Heart left ventricle (tissue), 16 donors: ENCODE measurements at regions not wholly inside any gene's neighbourhood (a gene's known extent, or its start where the extent isn't known, plus 50 kb on each side); places are given as distances from the start of the nearest gene placed in this dataset.

Experiments used
- ATAC-seq, 4 donors: fragments of 200-7000 bp; cut with Tn5 transposase; one replicate each; pipeline ENCODE4 v1.9.1; 2020 to 2022; ENCODE audit warnings: moderate library complexity in 4 of 4, mild to moderate bottlenecking in 3 of 4, moderate number of reproducible peaks in 1 of 4
- DNase-seq, 5 donors: peaks; one replicate each; pipeline ENCODE4 v3.0.0-alpha.2; 2020
- H3K27ac ChIP-seq, 12 donors: fragments of 200-600 bp; sonication (generic) in 4 of 12; one replicate each; pipeline versions ENCODE4 v1.5.0 to v1.8.0; 2016 to 2022; ENCODE audit warnings: mild to moderate bottlenecking in 2 of 12
- H3K27me3 ChIP-seq, 9 donors: fragments of 200-600 bp; sonication (generic) in 2 of 9; one replicate each; pipeline versions ENCODE4 v1.5.1 to v1.8.0; 2016 to 2022; ENCODE audit warnings: mild to moderate bottlenecking in 3 of 9
- H3K36me3 ChIP-seq, 9 donors: fragments of 200-600 bp; sonication (generic) in 2 of 9; one replicate each; pipeline versions ENCODE4 v1.5.0 to v1.8.0; 2018 to 2022; ENCODE audit warnings: mild to moderate bottlenecking in 2 of 9
- H3K4me1 ChIP-seq, 12 donors: fragments of 200-600 bp; sonication (generic) in 4 of 12; one replicate each; pipeline versions ENCODE4 v1.5.0 to v1.8.0; 2016 to 2022; ENCODE audit warnings: mild to moderate bottlenecking in 3 of 12
- H3K4me3 ChIP-seq, 12 donors: fragments of 200-600 bp; sonication (generic) in 4 of 12; one replicate each; pipeline versions ENCODE4 v1.5.0 to v1.8.0; 2017 to 2022; ENCODE audit warnings: mild to moderate bottlenecking in 9 of 12, moderate library complexity in 4 of 12
- H3K9me3 ChIP-seq, 12 donors: fragments of 200-600 bp; sonication (generic) in 4 of 12; one replicate each; pipeline versions ENCODE4 v1.5.0 to v1.8.0; 2016 to 2022; ENCODE audit warnings: mild to moderate bottlenecking in 1 of 12
- CTCF ChIP-seq, 12 donors: fragments of 200-600 bp; sonication (generic) in 4 of 12; IDR thresholded peaks; one replicate each; pipeline versions ENCODE4 v1.5.0 to v1.8.0; 2018 to 2022; ENCODE audit warnings: antibody characterized with exemption in 12 of 12, mild to moderate bottlenecking in 5 of 12
- POLR2A ChIP-seq, 2 donors: fragments of 450-650 bp; IDR thresholded peaks; one replicate each; pipeline ENCODE4 v1.6.1; 2017; ENCODE audit warnings: antibody characterized with exemption in 2 of 2, mild to moderate bottlenecking in 2 of 2, moderate library complexity in 2 of 2
- WGBS, 4 donors: extraction: QIAGEN DNeasy Blood & Tissue Kit in 2 of 4; methylation state at CpG; one replicate each; pipeline versions ENCODE4 v1.1.5 to v1.1.7; 2013 to 2018; 5-methylcytosine and 5-hydroxymethylcytosine counted together
- intact Hi-C, 10 donors: fragments of 100-400 bp; cut with DNase I; formaldehyde crosslinking; loops; one replicate each; pipeline versions ENCODE4 v1.11.1 to v1.14.2; 2022
- donor health status: ischemic (EF 13 %, LVEDD 7.1; RV severe dilation, severe dysfunction).
- donor health status: healthy with polysubstance abuse.
- donor health status: DM: no; HTN: yes; CAD: no.
- donor health status: DM: no; HTN: no; CAD: no.
- donor health status: ischemic (EF 25% LVEDD 6.9; RV normal size, moderate dysfunction).
- donor health status: ischemic (EF 25% LVEDD 5.7; RV mildly dilated, moderate dysfunction).
- donor health status: healthy.
- donor health status: DM: yes; HTN: yes; CAD: no.
- donor health status: ischemic (EF 35%, LVEDD 5.7; RV mildly dilated, moderate dysfunction).
- donor health status: nonischemic (EF 11% LVEDD 7.7; RV severe dilation, severe dysfunction).
- donor health status: DM: yes; HTN: yes; CAD: no.
- donor health status: PGD.
- donor health status: ischemic (EF 29% LVEDD 5.4; RV normal size, mild dysfunction).
- donor health status: nonischemic (EF 23%, LVEDD 6.1; RV moderate dilation, normal function).

- no peaks in the 10 kb centered on the region for H3K36me3 ChIP-seq
- peaks cover 0 to 13% (median 0%) of the 10 kb centered on the region in 9 donors for H3K27me3 ChIP-seq
- intact Hi-C loops = no loop called here
- H3K27ac ChIP-seq = no peak overlapping the region
- ATAC-seq = no peak
- H3K4me1 ChIP-seq = no peaks in the 10 kb centered on the region
- 66 to 73% (median 69%) methylated on average over 8 of the region's 8 CpGs for WGBS, 4 donors
- H3K4me3 ChIP-seq = no peak overlapping the region
- DNase-seq = no peak
- TF ChIP-seq POLR2A (IDR thresholded peaks at IDR 0.05) (no peak), CTCF (IDR thresholded peaks at IDR 0.05) (no peak)
- no peaks in the 10 kb centered on the region for H3K9me3 ChIP-seq
Observed at GRCh38 chr14:98185036-98185435, 1087.0 kb downstream of the BCL11B start.

GRCh38 chr14:98186140-98186539 is 1085.9 kb downstream of the BCL11B start:
- Histone ChIP-seq H3K4me1 (peaks cover 0 to 5% (median 0%) of the 10 kb centered on the region in 12 donors), H3K9me3 (no peaks in the 10 kb centered on the region), H3K27me3 (peaks cover 0 to 13% (median 0%) of the 10 kb centered on the region in 9 donors), H3K27ac (no peak overlapping the region), H3K4me3 (no peak overlapping the region), H3K36me3 (no peaks in the 10 kb centered on the region)
- no peak for ATAC-seq
- no peak for TF ChIP-seq CTCF (IDR thresholded peaks at IDR 0.05)
- TF ChIP-seq POLR2A (IDR thresholded peaks at IDR 0.05) = no peak
- intact Hi-C loops = no loop called here
- WGBS, 4 donors = 64 to 70% (median 65%) methylated on average over 3 of the region's 3 CpGs
- no peak for DNase-seq

GRCh38 chr14:98187281-98187680 is 1084.7 kb downstream of the BCL11B start:
- intact Hi-C loops = no loop called here
- ATAC-seq = no peak
- H3K36me3 ChIP-seq = no peaks in the 10 kb centered on the region
- TF ChIP-seq POLR2A (IDR thresholded peaks at IDR 0.05) (no peak), CTCF (IDR thresholded peaks at IDR 0.05) (no peak)
- no peak for DNase-seq
- peaks cover 0 to 5% (median 0%) of the 10 kb centered on the region in 12 donors for H3K4me1 ChIP-seq
- H3K9me3 ChIP-seq = no peaks in the 10 kb centered on the region
- WGBS, 4 donors = 69 to 77% (median 75%) methylated on average over 2 of the region's 2 CpGs
- H3K4me3 ChIP-seq = no peak overlapping the region
- H3K27ac ChIP-seq = peak overlapping the region in 1 of 12 donors; percentile 90
- H3K27me3 ChIP-seq = peaks cover 0 to 13% (median 0%) of the 10 kb centered on the region in 9 donors

GRCh38 chr14:98189062-98189461 is 1082.9 kb downstream of the BCL11B start:
- H3K27me3 ChIP-seq = peaks cover 0 to 13% (median 0%) of the 10 kb centered on the region in 9 donors
- H3K4me3 ChIP-seq = no peak overlapping the region
- peak overlapping the region in 2 of 12 donors; percentile 13 to 90 for H3K27ac ChIP-seq
- intact Hi-C loops = no loop called here
- no peaks in the 10 kb centered on the region for H3K36me3 ChIP-seq
- WGBS, 4 donors = 81 to 97% (median 89%) methylated on average over 1 of the region's 1 CpG
- peaks cover 0 to 5% (median 0%) of the 10 kb centered on the region in 12 donors for H3K4me1 ChIP-seq
- ATAC-seq (no peak), DNase-seq (no peak)
- TF ChIP-seq CTCF (IDR thresholded peaks at IDR 0.05) (no peak), POLR2A (IDR thresholded peaks at IDR 0.05) (no peak)
- no peaks in the 10 kb centered on the region for H3K9me3 ChIP-seq
